ENCODE measurements at regions not wholly inside any gene's neighbourhood (a gene's known extent, or its start where the extent isn't known, plus 50 kb on each side); places are given as distances from the start of the nearest gene placed in this dataset.

DNA sequence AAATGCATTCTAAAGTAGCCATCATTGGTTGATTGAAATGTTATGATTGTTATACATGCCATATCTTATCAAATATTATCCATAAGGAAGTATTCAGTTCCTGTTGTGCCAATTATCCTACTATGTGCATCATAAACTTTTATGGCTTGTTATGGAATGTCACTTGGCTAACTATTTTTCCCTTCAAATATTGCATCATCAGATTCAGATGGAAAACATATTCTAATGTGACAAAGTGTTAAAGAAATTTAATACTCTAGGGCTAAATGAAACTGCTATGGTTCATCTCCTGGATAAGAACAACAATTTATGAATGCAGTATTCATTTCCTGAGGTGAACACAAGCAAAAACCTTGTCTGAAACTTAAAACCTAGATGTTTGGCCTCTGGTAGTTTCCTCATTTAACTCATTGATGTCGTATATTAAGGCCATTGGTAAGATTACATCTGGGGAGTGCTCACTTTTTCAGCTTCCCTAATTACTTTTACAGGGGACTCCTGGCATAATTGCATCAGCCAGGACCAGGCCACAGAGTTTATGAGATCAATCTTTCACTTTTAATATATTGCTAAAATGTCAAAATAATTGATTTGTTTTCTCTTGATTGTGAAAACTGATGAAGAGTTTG is 134.9 kb upstream of the CEP162 start:
- no peak for TF ChIP-seq CTCF (IDR thresholded peaks at IDR 0.05)
- TF ChIP-seq POLR2A (IDR thresholded peaks at IDR 0.05): no peak

Data from body of pancreas (tissue), 4 donors.